ENCODE measurements at regions not wholly inside any gene's neighbourhood (a gene's known extent, or its start where the extent isn't known, plus 50 kb on each side); places are given as distances from the start of the nearest gene placed in this dataset.

GRCh38 chr11:105443623-105444022 is 166.2 kb upstream of the GRIA4 start:
- intact Hi-C loops (cut with DNase I) = no loop called here
- Histone ChIP-seq H3K4me1 (no peaks in the 10 kb centered on the region), H3K36me3 (no peaks in the 10 kb centered on the region), H3K9me3 (peaks cover 0 to 37% (median 18%) of the 10 kb centered on the region in 11 donors), H3K4me3 (no peak overlapping the region), H3K27ac (no peak overlapping the region), H3K27me3 (no peaks in the 10 kb centered on the region)
- TF ChIP-seq CTCF (IDR thresholded peaks at IDR 0.05) = no peak
- ATAC-seq (no peak), DNase-seq (no peak)

- intact Hi-C loops (cut with DNase I) = no loop called here
- TF ChIP-seq CTCF (IDR thresholded peaks at IDR 0.05) = no peak
- DNase-seq (no peak), ATAC-seq (no peak)
- no peaks in the 10 kb centered on the region for H3K36me3 ChIP-seq
- H3K4me1 ChIP-seq = no peaks in the 10 kb centered on the region
- H3K9me3 ChIP-seq = no peaks in the 10 kb centered on the region
- H3K27ac ChIP-seq = no peak overlapping the region
- H3K4me3 ChIP-seq = no peak overlapping the region
- WGBS, 2 donors = 51 to 52% methylated on average over 3 of the region's 3 CpGs
- no peaks in the 10 kb centered on the region for H3K27me3 ChIP-seq
Observed at GRCh38 chr11:105432241-105432995, 177.5 kb upstream of the GRIA4 start.

GRCh38 chr11:105429096-105429910 is 180.6 kb upstream of the GRIA4 start:
- TF ChIP-seq CTCF (IDR thresholded peaks at IDR 0.05) = no peak
- intact Hi-C loops (cut with DNase I) = no loop called here
- H3K27me3 ChIP-seq = no peaks in the 10 kb centered on the region
- DNase-seq = no peak
- no peaks in the 10 kb centered on the region for H3K36me3 ChIP-seq
- H3K4me1 ChIP-seq = no peaks in the 10 kb centered on the region
- H3K9me3 ChIP-seq = peaks cover 0 to 12% (median 0%) of the 10 kb centered on the region in 11 donors
- no peak overlapping the region for H3K27ac ChIP-seq
- H3K4me3 ChIP-seq = no peak overlapping the region
- ATAC-seq = no peak
- 78 to 86% methylated on average over 6 of the region's 6 CpGs for WGBS, 2 donors

GRCh38 chr11:105407101-105407500 is 202.8 kb upstream of the GRIA4 start:
- no peaks in the 10 kb centered on the region for H3K36me3 ChIP-seq
- H3K4me3 ChIP-seq = no peak overlapping the region
- peaks cover 0 to 2% (median 0%) of the 10 kb centered on the region in 11 donors for H3K9me3 ChIP-seq
- 84 to 93% methylated on average over 1 of the region's 1 CpG for WGBS, 2 donors
- no peak for DNase-seq
- H3K27me3 ChIP-seq = no peaks in the 10 kb centered on the region
- intact Hi-C loops (cut with DNase I) = no loop called here
- no peak for ATAC-seq
- H3K27ac ChIP-seq = no peak overlapping the region
- H3K4me1 ChIP-seq = no peaks in the 10 kb centered on the region
- TF ChIP-seq CTCF (IDR thresholded peaks at IDR 0.05) = no peak

Data from heart right ventricle (tissue), 16 donors.